ENCODE measurements at regions not wholly inside any gene's neighbourhood (a gene's known extent, or its start where the extent isn't known, plus 50 kb on each side); places are given as distances from the start of the nearest gene placed in this dataset.

GRCh38 chr12:127249428-127249827, 1017.5 kb upstream of the TMEM132C start:
- no peak for DNase-seq (ENCODE audit: low spot score)

GRCh38 chr12:127253797-127254327, 1013.1 kb upstream of the TMEM132C start:
- no peak for DNase-seq (ENCODE audit: low spot score)

GRCh38 chr12:127254420-127254955, 1012.5 kb upstream of the TMEM132C start:
- no peak for DNase-seq (ENCODE audit: low spot score)

- DNase-seq (ENCODE audit: low spot score), result no peak
Observed at GRCh38 chr12:127257366-127257935, 1009.5 kb upstream of the TMEM132C start.

GRCh38 chr12:127260531-127260930, 1006.4 kb upstream of the TMEM132C start:
- DNase-seq (ENCODE audit: low spot score), result no peak

- DNase-seq (ENCODE audit: low spot score), result no peak
Observed at GRCh38 chr12:127260999-127261398, 1006.0 kb upstream of the TMEM132C start.

GRCh38 chr12:127262615-127263014, 1004.4 kb upstream of the TMEM132C start:
- DNase-seq (ENCODE audit: low spot score), result no peak

- DNase-seq (ENCODE audit: low spot score), result no peak
Observed at GRCh38 chr12:127263621-127264020, 1003.3 kb upstream of the TMEM132C start.

GRCh38 chr12:127267128-127267527, 999.8 kb upstream of the TMEM132C start:
- no peak for DNase-seq (ENCODE audit: low spot score)

GRCh38 chr12:127268213-127268612, 998.8 kb upstream of the TMEM132C start:
- no peak for DNase-seq (ENCODE audit: low spot score)

- no peak for DNase-seq (ENCODE audit: low spot score)
Observed at GRCh38 chr12:127268706-127269425, 998.1 kb upstream of the TMEM132C start.

- DNase-seq (ENCODE audit: low spot score), result no peak
Observed at GRCh38 chr12:127270193-127270592, 996.8 kb upstream of the TMEM132C start.

GRCh38 chr12:127271776-127272175, 995.2 kb upstream of the TMEM132C start:
- no peak for DNase-seq (ENCODE audit: low spot score)

- DNase-seq (ENCODE audit: low spot score), result no peak
Observed at GRCh38 chr12:127272864-127273263, 994.1 kb upstream of the TMEM132C start.

- DNase-seq (ENCODE audit: low spot score), result no peak
Observed at GRCh38 chr12:127273626-127274025, 993.3 kb upstream of the TMEM132C start.

- DNase-seq (ENCODE audit: low spot score), result no peak
Observed at GRCh38 chr12:127275416-127275815, 991.6 kb upstream of the TMEM132C start.

GRCh38 chr12:127277882-127278281, 989.1 kb upstream of the TMEM132C start:
- no peak for DNase-seq (ENCODE audit: low spot score)

GRCh38 chr12:127278351-127278750, 988.6 kb upstream of the TMEM132C start:
- DNase-seq (ENCODE audit: low spot score), result no peak

GRCh38 chr12:127280393-127281275, 986.3 kb upstream of the TMEM132C start:
- DNase-seq (ENCODE audit: low spot score), result no peak

- no peak for DNase-seq (ENCODE audit: low spot score)
Observed at GRCh38 chr12:127282786-127283565, 984.0 kb upstream of the TMEM132C start.

GRCh38 chr12:127284021-127284420, 982.9 kb upstream of the TMEM132C start:
- no peak for DNase-seq (ENCODE audit: low spot score)
